Tibial artery (tissue), 4 donors: ENCODE measurements at regions not wholly inside any gene's neighbourhood (a gene's known extent, or its start where the extent isn't known, plus 50 kb on each side); places are given as distances from the start of the nearest gene placed in this dataset.

Experiments used
- DNase-seq, 2 donors: peaks; one replicate each; pipeline ENCODE4 v3.0.0-alpha.2; 2019
- H3K27ac ChIP-seq, 2 donors: fragments of 200-600 bp; sonication (generic) in 1 of 2; 1 replicate in 1 of 2; 2 replicates in 1 of 2; pipeline ENCODE4 v1.5.1; 2018 to 2019; ENCODE audit warnings: mild to moderate bottlenecking in 1 of 2
- H3K27me3 ChIP-seq, 2 donors: fragments of 200-600 bp; sonication (generic) in 1 of 2; one replicate each; pipeline versions ENCODE4 v1.5.1 to v1.6.0; 2016 to 2019
- H3K36me3 ChIP-seq, 3 donors: fragments of 200-600 bp; sonication (generic) in 2 of 3; one replicate each; pipeline ENCODE4 v1.5.1; 2016 to 2019; ENCODE audit warnings: mild to moderate bottlenecking in 2 of 3
- H3K4me1 ChIP-seq, 4 donors: fragments of 200-600 bp; sonication (generic) in 2 of 4; 1 replicate in 3 of 4; 2 replicates in 1 of 4; pipeline ENCODE4 v1.5.1; 2016 to 2019
- H3K4me3 ChIP-seq, 2 donors: fragments of 200-600 bp; sonication (generic) in 1 of 2; 1 replicate in 1 of 2; 2 replicates in 1 of 2; pipeline ENCODE4 v1.5.1; 2018 to 2019; ENCODE audit warnings: mild to moderate bottlenecking in 2 of 2
- H3K9me3 ChIP-seq, 3 donors: fragments of 200-600 bp; sonication (generic) in 1 of 3; one replicate each; pipeline ENCODE4 v1.5.1; 2016 to 2019
- CTCF ChIP-seq, 2 experiments: fragments of 200-600 bp in 1 of 2; fragments of 450-650 bp in 1 of 2; IDR thresholded peaks; one replicate each; pipeline ENCODE4 v1.5.1; 2017 to 2019; ENCODE audit warnings: antibody characterized with exemption in 2 of 2, mild to moderate bottlenecking in 1 of 2, moderate library complexity in 1 of 2
- intact Hi-C: fragments of 100-400 bp; cut with DNase I; formaldehyde crosslinking; loops from one replicate; pipeline ENCODE4 v1.15.0; 2023; ENCODE audit warnings: low total_unique reads

GRCh38 chr12:93104535-93104934 is 175.4 kb upstream of the EEA1 start:
- TF ChIP-seq CTCF (IDR thresholded peaks at IDR 0.05), result no peak
- peaks cover 0 to 18% (median 3%) of the 10 kb centered on the region in 4 donors for H3K4me1 ChIP-seq
- no peaks in the 10 kb centered on the region for H3K9me3 ChIP-seq
- H3K27me3 ChIP-seq, result no peaks in the 10 kb centered on the region
- no peaks in the 10 kb centered on the region for H3K36me3 ChIP-seq
- DNase-seq, result no peak
- no peak overlapping the region for H3K4me3 ChIP-seq
- intact Hi-C loops, result no loop called here
- H3K27ac ChIP-seq, result no peak overlapping the region

GRCh38 chr12:93106910-93107309 is 177.8 kb upstream of the EEA1 start:
- Histone ChIP-seq H3K9me3 (no peaks in the 10 kb centered on the region), H3K27ac (no peak overlapping the region), H3K27me3 (no peaks in the 10 kb centered on the region), H3K4me1 (peaks cover 0 to 17% (median 3%) of the 10 kb centered on the region in 4 donors), H3K36me3 (no peaks in the 10 kb centered on the region), H3K4me3 (no peak overlapping the region)
- intact Hi-C loops, result no loop called here
- DNase-seq, result no peak
- no peak for TF ChIP-seq CTCF (IDR thresholded peaks at IDR 0.05)

- DNase-seq, result no peak
- Histone ChIP-seq H3K4me3 (no peak overlapping the region), H3K4me1 (peaks cover 0 to 9% (median 1%) of the 10 kb centered on the region in 4 donors), H3K36me3 (no peaks in the 10 kb centered on the region), H3K9me3 (no peaks in the 10 kb centered on the region), H3K27me3 (no peaks in the 10 kb centered on the region), H3K27ac (no peak overlapping the region)
- TF ChIP-seq CTCF (IDR thresholded peaks at IDR 0.05), result no peak
- intact Hi-C loops, result no loop called here
These were observed 178.6 kb upstream of the EEA1 start for GRCh38 chr12:93107514-93108312.

GRCh38 chr12:93108985-93109384 is 179.9 kb upstream of the EEA1 start:
- DNase-seq, result no peak
- intact Hi-C loops, result no loop called here

GRCh38 chr12:93109551-93110203 is 180.6 kb upstream of the EEA1 start:
- intact Hi-C loops, result no loop called here
- peaks cover 0 to 20% (median 5%) of the 10 kb centered on the region in 4 donors for H3K4me1 ChIP-seq

More at GRCh38 chr12:93108985-93109384, 179.9 kb upstream of the EEA1 start:
- Histone ChIP-seq H3K4me3 (no peak overlapping the region), H3K27me3 (no peaks in the 10 kb centered on the region), H3K27ac (no peak overlapping the region), H3K9me3 (no peaks in the 10 kb centered on the region), H3K4me1 (peaks cover 0 to 13% (median 4%) of the 10 kb centered on the region in 4 donors), H3K36me3 (no peaks in the 10 kb centered on the region)
- TF ChIP-seq CTCF (IDR thresholded peaks at IDR 0.05), result no peak

More at GRCh38 chr12:93109551-93110203, 180.6 kb upstream of the EEA1 start:
- no peak overlapping the region for H3K4me3 ChIP-seq
- no peak overlapping the region for H3K27ac ChIP-seq
- H3K27me3 ChIP-seq, result no peaks in the 10 kb centered on the region
- no peaks in the 10 kb centered on the region for H3K9me3 ChIP-seq
- DNase-seq, result no peak
- no peaks in the 10 kb centered on the region for H3K36me3 ChIP-seq
- TF ChIP-seq CTCF (IDR thresholded peaks at IDR 0.05), result no peak
